ENCODE measurements at regions not wholly inside any gene's neighbourhood (a gene's known extent, or its start where the extent isn't known, plus 50 kb on each side); places are given as distances from the start of the nearest gene placed in this dataset.
"Not testable (repeated sequence)": the region's sequence is repeated elsewhere in the genome, so short reads cannot be mapped to it uniquely, and the experiment has no call there.

DNA sequence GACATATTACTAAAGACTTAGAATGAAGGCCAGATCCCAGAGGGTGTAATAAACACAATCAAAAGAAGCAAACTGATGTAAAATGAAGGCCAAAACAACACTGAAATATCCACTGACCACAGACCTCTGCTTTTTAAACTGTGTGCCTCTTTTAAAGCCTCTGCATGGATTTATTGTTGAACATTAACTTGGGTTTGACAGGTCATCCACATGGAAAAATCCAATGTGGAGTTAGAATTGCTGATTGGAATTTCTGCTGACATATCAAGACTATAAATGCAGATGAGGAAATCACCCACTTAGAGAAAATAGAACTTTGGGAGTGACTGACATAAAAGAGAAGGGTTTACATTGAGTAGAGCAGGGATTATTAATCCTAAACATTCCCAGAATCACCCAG lies 853.9 kb upstream of the RAG2 start:
- TF ChIP-seq CTCF (IDR thresholded peaks at IDR 0.05; ENCODE audit: control extremely low read depth, extremely low read depth, low read depth, missing control alignments) = no peak
- ChIA-PET POLR2A (no interaction called here), CTCF (no interaction called here)
- DNase-seq (ENCODE audit: extremely low spot score) = no peak

- no peak for DNase-seq (ENCODE audit: extremely low spot score)
- TF ChIP-seq CTCF (IDR thresholded peaks at IDR 0.05; ENCODE audit: control extremely low read depth, extremely low read depth, low read depth, missing control alignments) = no peak
- ChIA-PET CTCF (no interaction called here), POLR2A (no interaction called here)
Observed at GRCh38 chr11:37450613-37451012, 852.6 kb upstream of the RAG2 start.

- no peak for DNase-seq (ENCODE audit: extremely low spot score)
- CTCF ChIA-PET = interaction anchor here (1.4 kb wide), 1 partner anchor 12 kb away, joined by 3 read pairs; no protein-coding TSS in a partner anchor
Observed at GRCh38 chr11:37449146-37449545, 851.1 kb upstream of the RAG2 start.

GRCh38 chr11:37442576-37442975 lies 844.5 kb upstream of the RAG2 start:
- CTCF ChIA-PET = interaction anchor here (1.2 to 2.0 kb wide), 2 partner anchors 11 to 21 kb away, joined by 4 read pairs; no protein-coding TSS in a partner anchor
- TF ChIP-seq CTCF (IDR thresholded peaks at IDR 0.05; ENCODE audit: control extremely low read depth, extremely low read depth, low read depth, missing control alignments) = no peak
- DNase-seq (ENCODE audit: extremely low spot score) = no peak
- POLR2A ChIA-PET = no interaction called here

More at GRCh38 chr11:37449146-37449545, 851.1 kb upstream of the RAG2 start:
- POLR2A ChIA-PET = no interaction called here
- peak; percentile 39 for TF ChIP-seq CTCF (IDR thresholded peaks at IDR 0.05; ENCODE audit: control extremely low read depth, extremely low read depth, low read depth, missing control alignments)

DNA sequence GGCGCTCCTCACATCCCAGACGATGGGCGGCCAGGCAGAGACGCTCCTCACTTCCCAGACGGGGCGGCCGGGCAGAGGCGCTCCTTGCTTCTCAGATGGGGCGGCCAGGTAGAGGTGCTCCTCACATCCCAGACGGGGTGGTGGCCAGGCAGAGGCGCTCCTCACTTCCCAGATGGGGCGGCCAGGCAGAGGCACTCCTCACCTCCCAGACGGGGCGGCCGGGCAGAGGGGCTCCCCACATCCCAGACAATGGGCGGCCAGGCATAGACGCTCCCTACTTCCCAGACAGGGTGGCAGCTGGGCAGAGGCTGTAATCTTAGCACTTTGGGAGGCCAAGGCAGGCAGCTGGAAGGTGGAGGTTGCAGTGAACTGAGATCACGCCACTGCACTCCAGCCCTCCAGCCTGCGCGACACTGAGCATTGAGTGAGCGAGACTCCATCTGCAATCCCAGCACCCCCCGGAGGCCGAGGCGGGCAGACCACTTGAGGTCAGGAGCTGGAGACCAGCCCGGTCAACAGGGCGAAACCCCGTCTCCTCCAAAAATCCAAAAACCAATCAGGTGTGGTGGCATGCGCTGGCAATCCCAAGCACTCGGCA lies 833.7 kb upstream of the RAG2 start:
- POLR2A ChIA-PET; DNase-seq (ENCODE audit: extremely low spot score); CTCF ChIA-PET: not testable (repeated sequence)

GRCh38 chr11:37430966-37431632 lies 833.1 kb upstream of the RAG2 start:
- CTCF ChIA-PET; DNase-seq (ENCODE audit: extremely low spot score); POLR2A ChIA-PET: not testable (repeated sequence)

- no peak for TF ChIP-seq CTCF (IDR thresholded peaks at IDR 0.05; ENCODE audit: control extremely low read depth, extremely low read depth, low read depth, missing control alignments)
- ChIA-PET POLR2A (no interaction called here), CTCF (no interaction called here)
- no peak for DNase-seq (ENCODE audit: extremely low spot score)
Observed at GRCh38 chr11:37422511-37422910, 824.5 kb upstream of the RAG2 start.

Measured in GM10248 (cell line).